Pancreas (tissue), 10 donors: ENCODE measurements at regions not wholly inside any gene's neighbourhood (a gene's known extent, or its start where the extent isn't known, plus 50 kb on each side); places are given as distances from the start of the nearest gene placed in this dataset.
A peak's percentile ranks its signal among the peaks of the same experiment; 100 is the strongest.

Experiments
- ATAC-seq, 4 donors: fragments of 200-7000 bp; cut with Tn5 transposase; one replicate each; pipeline versions ENCODE4 v1.8.0 to v1.9.1; 2020; ENCODE audit warnings: mild to moderate bottlenecking in 4 of 4, moderate library complexity in 4 of 4
- DNase-seq, 6 donors: peaks; one replicate each; pipeline ENCODE4 v3.0.0-alpha.2; 2020
- FAIRE-seq: peaks from 2 replicates; lab custom pipeline; 2012; peaks lifted over from hg19 to GRCh38; lab: Jason Lieb, UNC
- H3K27ac ChIP-seq, 4 donors: fragments of 200-600 bp; sonication (generic); 1 replicate in 3 of 4; 2 replicates in 1 of 4; pipeline versions ENCODE4 v1.5.0 to v1.8.0; 2020
- H3K27me3 ChIP-seq, 4 donors: fragments of 200-600 bp; one replicate each; pipeline ENCODE4 v1.8.0; 2021
- H3K36me3 ChIP-seq, 3 donors: fragments of 200-600 bp; sonication (generic) in 1 of 3; one replicate each; pipeline versions ENCODE4 v1.5.0 to v1.8.0; 2020 to 2021
- H3K4me1 ChIP-seq, 3 donors: fragments of 200-600 bp; one replicate each; pipeline ENCODE4 v1.8.0; 2021
- H3K4me3 ChIP-seq, 4 donors: fragments of 200-600 bp; sonication (generic) in 2 of 4; one replicate each; pipeline versions ENCODE4 v1.5.0 to v1.8.0; 2020 to 2021
- H3K9me3 ChIP-seq, 4 donors: fragments of 200-600 bp; one replicate each; pipeline ENCODE4 v1.8.0; 2021
- CTCF ChIP-seq, 4 donors: fragments of 200-600 bp; sonication (generic) in 3 of 4; IDR thresholded peaks; one replicate each; pipeline versions ENCODE4 v1.5.0 to v1.8.0; 2021; ENCODE audit warnings: antibody characterized with exemption in 4 of 4
- WGBS, 2 donors: extraction: QIAGEN DNeasy Blood & Tissue Kit; methylation state at CpG; one replicate each; pipeline ENCODE4 v1.1.7; 2013; 5-methylcytosine and 5-hydroxymethylcytosine counted together
- intact Hi-C, 3 donors: fragments of 100-400 bp; cut with DNase I; formaldehyde crosslinking; loops; one replicate each; pipeline versions ENCODE4 v1.11.1 to v1.14.2; 2022
- donor health status: healthy with polysubstance abuse.
- donor health status: DM: no; HTN: no; CAD: no; lungs with moderate emphysema.
- donor health status: DM: no; HTN: no; CAD: no.
- donor health status: control.
- donor health status: control.
- donor health status: Bipolar disorder and iron deficiency.
- donor health status: DM: yes; HTN: yes; CAD: no.
- donor health status: DM: no; HTN: no; CAD: no.
- donor health status: DM: no; HTN: no; CAD: no.
- donor health status: DM: yes; HTN: yes; CAD: no.

- ATAC-seq: no peak
- intact Hi-C loops: no loop called here
- H3K27ac ChIP-seq: no peak overlapping the region
- H3K4me1 ChIP-seq: no peaks in the 10 kb centered on the region
- no peak for DNase-seq
- no peaks in the 10 kb centered on the region for H3K27me3 ChIP-seq
- WGBS, 2 donors: 56 to 75% methylated on average over 2 of the region's 2 CpGs
- no peaks in the 10 kb centered on the region for H3K9me3 ChIP-seq
- no peak for FAIRE-seq
- no peak overlapping the region for H3K4me3 ChIP-seq
- H3K36me3 ChIP-seq: no peaks in the 10 kb centered on the region
- no peak for TF ChIP-seq CTCF (IDR thresholded peaks at IDR 0.05)
These were observed 60.6 kb upstream of the IL12A start for GRCh38 chr3:159928071-159928491.

- TF ChIP-seq CTCF (IDR thresholded peaks at IDR 0.05): no peak
- no peak for DNase-seq
- no peaks in the 10 kb centered on the region for H3K4me1 ChIP-seq
- no peaks in the 10 kb centered on the region for H3K36me3 ChIP-seq
- FAIRE-seq: no peak
- no peak overlapping the region for H3K4me3 ChIP-seq
- intact Hi-C loops: no loop called here
- no peak overlapping the region for H3K27ac ChIP-seq
- H3K27me3 ChIP-seq: no peaks in the 10 kb centered on the region
- H3K9me3 ChIP-seq: no peaks in the 10 kb centered on the region
- peak in 2 of 4 donors; percentile 24 to 38 for ATAC-seq
- WGBS, 2 donors: 83 to 95% methylated on average over 6 of the region's 6 CpGs
These were observed 60.0 kb upstream of the IL12A start for GRCh38 chr3:159928666-159929065.

GRCh38 chr3:159929171-159930141, 59.2 kb upstream of the IL12A start:
- TF ChIP-seq CTCF (IDR thresholded peaks at IDR 0.05): no peak
- Histone ChIP-seq H3K27ac (peak overlapping the region in 2 of 4 donors; percentile 28 to 60), H3K27me3 (no peaks in the 10 kb centered on the region), H3K4me1 (no peaks in the 10 kb centered on the region), H3K9me3 (no peaks in the 10 kb centered on the region), H3K4me3 (no peak overlapping the region), H3K36me3 (no peaks in the 10 kb centered on the region)
- DNase-seq: no peak
- intact Hi-C loops: no loop called here
- no peak for FAIRE-seq
- WGBS, 2 donors: 86% methylated on average over 11 of the region's 11 CpGs
- ATAC-seq: peak in 3 of 4 donors; percentile 46 to 87 (median 78)

- H3K27ac ChIP-seq: no peak overlapping the region
- FAIRE-seq (no peak), ATAC-seq (no peak), DNase-seq (no peak)
- intact Hi-C loops: no loop called here
- H3K36me3 ChIP-seq: no peaks in the 10 kb centered on the region
- no peak for TF ChIP-seq CTCF (IDR thresholded peaks at IDR 0.05)
- H3K4me3 ChIP-seq: no peak overlapping the region
- H3K27me3 ChIP-seq: no peaks in the 10 kb centered on the region
- no peaks in the 10 kb centered on the region for H3K4me1 ChIP-seq
- H3K9me3 ChIP-seq: no peaks in the 10 kb centered on the region
These were observed 54.4 kb upstream of the IL12A start for GRCh38 chr3:159934216-159934615.

GRCh38 chr3:159936541-159936940, 52.1 kb upstream of the IL12A start:
- no peak for FAIRE-seq
- DNase-seq: no peak

More at GRCh38 chr3:159936541-159936940, 52.1 kb upstream of the IL12A start:
- intact Hi-C loops: no loop called here
- H3K4me1 ChIP-seq: no peaks in the 10 kb centered on the region
- no peaks in the 10 kb centered on the region for H3K27me3 ChIP-seq
- TF ChIP-seq CTCF (IDR thresholded peaks at IDR 0.05): no peak
- H3K36me3 ChIP-seq: no peaks in the 10 kb centered on the region
- no peaks in the 10 kb centered on the region for H3K9me3 ChIP-seq
- no peak overlapping the region for H3K4me3 ChIP-seq
- no peak for ATAC-seq
- no peak overlapping the region for H3K27ac ChIP-seq
